ENCODE measurements at regions not wholly inside any gene's neighbourhood (a gene's known extent, or its start where the extent isn't known, plus 50 kb on each side); places are given as distances from the start of the nearest gene placed in this dataset.
A peak's percentile ranks its signal among the peaks of the same experiment; 100 is the strongest.
"Not testable (repeated sequence)": the region's sequence is repeated elsewhere in the genome, so short reads cannot be mapped to it uniquely, and the experiment has no call there.

DNA sequence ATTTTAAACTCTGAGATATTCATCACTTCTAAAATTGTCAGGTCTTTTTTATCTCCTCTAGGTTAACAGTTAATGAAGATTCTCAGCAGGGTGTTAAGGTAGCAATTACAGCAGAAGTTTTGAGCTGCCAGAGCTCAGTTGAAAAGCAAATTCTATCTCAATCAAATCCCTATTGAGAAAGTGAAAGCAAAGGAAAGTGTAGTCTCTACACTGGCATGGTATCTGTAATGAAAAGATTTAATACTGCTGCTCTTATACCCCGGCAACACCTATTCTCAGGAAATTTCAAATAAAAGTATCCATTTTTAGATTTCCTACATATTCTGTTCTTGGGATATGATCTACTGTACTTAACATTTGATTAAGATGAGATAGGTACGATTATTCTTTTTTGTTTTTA is 913.5 kb downstream of the MRPL39 start:
- no peak for DNase-seq

DNA sequence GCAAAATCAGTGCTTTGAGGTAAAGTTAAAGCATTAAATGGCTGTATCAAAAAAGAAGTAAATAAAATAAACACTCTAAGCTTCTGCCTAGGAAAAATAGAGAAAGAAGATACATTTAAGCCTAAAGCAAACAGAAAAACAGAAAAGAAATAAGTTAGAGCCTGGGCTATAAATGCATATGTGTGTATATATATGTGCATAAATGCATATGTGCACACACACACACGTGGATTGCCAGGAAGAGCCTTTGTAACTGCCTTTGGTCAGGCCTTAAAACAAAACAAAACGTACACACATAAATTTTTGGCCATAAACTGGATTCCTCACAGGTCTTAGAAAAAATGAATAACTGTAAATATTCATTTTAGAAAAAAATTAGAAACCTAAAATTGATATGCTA is 925.8 kb downstream of the MRPL39 start:
- no peak for DNase-seq

DNA sequence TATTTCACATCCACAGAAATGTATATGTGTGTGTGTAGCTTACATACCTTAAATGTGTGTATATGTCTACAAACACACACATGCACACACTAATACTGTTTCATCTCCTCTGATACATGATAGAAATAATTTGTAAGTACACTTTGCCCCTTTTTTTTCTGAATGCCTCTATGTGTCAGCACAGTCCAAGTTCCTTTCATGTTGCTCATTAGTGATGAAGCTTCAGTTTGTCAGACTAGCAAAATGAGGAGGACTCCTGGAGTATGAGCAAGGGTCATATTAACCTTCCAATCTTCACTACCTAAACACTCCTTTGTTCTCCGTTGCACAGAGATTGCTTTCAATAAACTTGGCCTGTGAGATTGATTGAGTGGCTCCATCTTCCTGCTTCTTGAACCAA is 935.4 kb downstream of the MRPL39 start:
- no peak for DNase-seq

DNA sequence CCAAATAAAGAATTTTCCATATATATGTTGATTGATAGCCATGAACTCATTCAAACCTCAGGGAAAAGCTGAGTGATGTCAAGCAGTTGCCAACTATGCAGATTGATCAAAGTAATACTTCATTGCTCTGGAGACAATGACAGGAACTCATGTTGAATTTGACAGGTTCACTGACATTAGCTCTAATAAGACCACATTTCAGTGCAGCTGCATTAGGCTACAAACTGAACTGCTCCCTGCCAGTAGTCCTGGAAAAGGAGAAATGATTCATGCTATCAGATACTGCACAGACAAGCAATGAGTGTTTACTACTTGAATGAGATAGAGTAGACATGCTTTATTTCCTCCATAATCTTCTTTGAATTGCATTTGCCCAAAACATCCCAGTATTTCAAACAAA is 948.4 kb downstream of the MRPL39 start:
- DNase-seq: no peak

DNA sequence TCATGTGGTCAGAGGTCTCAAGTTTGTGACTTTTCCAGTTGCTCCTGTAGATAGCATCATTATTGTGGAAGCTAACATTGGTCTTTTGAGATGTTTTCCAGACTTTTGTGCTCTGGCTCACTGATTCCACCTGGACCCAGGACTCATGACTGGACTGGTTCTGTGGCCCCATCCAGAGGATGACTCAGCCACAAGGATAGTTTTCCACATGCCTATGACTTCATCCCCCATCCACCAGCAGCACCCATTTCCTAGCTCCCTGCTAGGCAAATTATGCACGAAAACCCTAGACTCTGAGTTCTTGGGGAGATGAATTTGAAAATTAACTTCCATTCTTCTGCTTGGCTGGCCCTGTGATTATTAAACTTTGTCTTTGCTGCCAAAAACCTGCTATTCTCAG is 949.3 kb downstream of the MRPL39 start:
- DNase-seq: no peak

DNA sequence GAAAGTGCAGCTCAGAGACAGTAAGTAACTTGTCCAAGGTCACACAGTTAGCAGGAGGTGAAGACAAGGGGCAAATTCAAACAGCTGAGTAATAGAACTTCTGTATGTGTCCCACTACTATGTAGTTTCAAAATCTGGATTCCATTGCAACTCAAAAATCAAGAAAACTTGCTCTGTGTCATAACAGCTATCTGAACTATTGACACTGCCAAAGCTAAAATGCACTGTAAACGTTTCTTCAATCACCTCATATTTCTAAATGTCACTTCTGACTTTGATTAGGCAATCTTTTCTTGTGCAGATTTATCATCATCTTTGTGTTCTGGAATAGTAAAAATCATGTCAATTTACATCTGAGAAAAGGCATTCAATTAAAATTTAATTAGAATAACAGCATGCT is 957.6 kb downstream of the MRPL39 start:
- DNase-seq: no peak

DNA sequence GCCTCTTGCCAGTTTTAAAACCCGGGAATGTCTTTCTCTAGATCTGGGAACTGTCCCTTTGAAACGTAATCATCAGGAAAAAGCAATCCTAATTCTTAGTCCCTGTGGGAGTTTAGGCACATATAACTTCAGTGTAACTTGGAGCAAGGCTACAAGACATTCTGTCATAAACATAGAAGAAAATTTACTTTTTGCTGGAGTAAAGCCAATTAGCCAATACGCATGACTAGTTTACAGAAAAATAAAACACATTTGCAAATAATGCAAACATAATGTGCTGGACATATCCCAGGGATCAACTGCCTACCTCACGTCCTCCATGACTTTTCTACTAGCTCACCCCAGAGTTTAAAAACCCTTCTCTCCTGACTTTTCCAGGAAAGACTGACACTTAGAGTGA is 970.6 kb downstream of the MRPL39 start:
- no peak for DNase-seq

DNA sequence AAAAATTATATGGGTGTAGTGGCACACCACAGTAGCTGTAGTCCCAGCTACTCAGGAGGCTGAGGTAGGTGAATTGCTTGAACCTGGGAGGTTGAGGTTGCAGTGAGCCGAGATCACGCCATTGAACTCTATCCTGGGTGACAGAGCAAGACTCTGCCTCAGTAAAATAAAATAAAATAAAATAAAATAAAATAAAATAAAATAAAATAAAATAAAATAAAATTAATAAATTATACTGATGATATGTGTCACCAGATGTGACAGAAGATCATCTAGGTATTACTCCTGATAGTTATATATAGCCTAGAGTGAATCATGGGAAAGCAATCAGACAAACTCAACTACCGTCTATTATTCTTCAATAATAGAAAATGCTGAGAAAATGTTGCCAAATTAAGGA is 972.5 kb downstream of the MRPL39 start:
- no peak for DNase-seq

DNA sequence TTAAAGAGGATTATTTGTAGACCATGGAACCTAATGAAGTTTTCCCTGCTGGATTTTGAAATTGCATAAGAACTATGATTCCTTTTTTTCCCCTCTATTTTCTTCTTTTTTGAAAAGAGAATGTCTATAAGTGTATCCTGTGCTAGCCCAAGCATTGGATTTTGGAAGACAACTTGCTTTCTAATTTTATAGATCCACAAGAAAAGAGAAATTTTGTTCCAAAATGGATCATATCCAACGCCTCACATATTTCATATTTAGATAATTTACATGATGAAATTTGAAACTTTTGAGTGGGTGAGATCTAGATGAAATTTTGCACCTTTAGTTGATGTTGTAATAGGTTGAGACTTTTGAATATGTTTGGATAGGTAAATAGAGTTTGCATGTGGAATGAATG is 978.7 kb downstream of the MRPL39 start:
- no peak for DNase-seq

DNA sequence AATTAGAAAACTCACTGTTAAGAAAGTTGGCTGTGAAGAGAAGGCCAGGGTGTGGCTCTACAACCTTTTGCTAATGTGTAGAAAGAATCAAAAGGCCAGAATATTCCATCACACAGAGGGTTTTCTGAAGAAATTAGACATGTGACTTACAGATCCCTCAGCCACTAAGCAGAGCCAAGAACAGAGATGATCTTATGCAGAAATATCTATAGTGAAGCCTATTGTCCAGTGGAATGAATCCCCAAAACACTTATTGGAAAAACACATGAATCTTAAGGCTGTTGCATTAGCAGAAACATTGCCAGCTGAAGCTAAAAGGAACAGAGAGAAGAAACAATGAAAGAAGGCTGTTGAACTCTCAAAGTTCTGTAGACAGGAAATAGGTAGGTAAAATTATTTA is 979.2 kb downstream of the MRPL39 start:
- no peak for DNase-seq

DNA sequence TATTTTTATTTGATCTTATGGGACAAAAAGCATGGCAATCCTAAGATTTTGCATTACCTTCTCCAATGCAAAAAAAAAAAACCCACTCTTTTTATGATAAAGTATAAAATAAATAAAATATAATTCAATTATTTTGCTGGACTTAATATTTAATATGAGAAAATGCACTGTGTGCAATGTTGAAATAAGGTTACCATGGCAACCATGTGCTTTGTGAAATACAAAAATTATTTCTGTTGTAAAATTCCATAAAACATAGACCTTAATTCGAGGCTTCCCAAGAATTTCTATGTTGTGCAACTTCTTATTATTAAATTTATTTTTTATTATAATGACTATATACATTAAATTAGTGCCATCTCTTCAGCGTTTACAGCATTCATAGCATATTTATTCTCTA is 989.5 kb downstream of the MRPL39 start:
- no peak for DNase-seq

DNA sequence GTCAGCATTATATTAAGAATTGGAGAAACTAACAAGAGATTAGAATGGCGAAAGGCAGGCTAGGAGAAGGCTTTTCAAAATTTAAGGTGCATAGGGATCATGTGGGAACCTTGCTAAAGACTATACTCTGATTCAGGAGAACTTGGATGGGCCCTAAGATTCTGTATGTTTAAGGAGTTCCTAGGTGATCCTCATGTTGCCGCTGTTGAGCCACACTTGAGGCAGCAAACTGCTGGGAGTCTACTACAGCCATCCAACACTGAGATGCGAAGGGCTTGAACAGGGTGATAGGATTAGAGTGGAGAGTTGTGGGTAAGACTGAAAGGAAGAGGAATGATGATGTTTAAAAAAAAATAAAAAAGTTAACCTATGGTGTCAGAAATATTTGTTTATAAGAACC is 1013.2 kb downstream of the MRPL39 start:
- DNase-seq: no peak

DNA sequence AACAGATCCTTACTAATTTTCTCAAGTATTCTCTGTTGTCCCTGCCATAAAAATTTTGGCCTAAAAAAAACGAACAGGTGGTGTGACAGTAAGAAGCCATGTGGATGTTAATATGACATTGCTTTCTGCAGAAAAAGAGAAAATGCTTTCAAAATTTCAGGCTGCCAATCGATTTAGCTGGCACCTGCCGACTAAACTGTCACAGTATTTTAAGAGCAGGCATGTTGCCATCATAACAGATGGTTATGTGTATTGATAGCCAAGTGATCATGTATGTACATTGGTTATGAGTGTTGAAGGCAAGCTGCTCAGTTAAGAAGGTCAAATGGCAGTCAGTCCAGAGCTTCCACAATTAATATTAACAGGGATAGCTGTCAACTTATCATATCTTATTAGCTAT is 1017.0 kb downstream of the MRPL39 start:
- DNase-seq: peak; percentile 27

DNA sequence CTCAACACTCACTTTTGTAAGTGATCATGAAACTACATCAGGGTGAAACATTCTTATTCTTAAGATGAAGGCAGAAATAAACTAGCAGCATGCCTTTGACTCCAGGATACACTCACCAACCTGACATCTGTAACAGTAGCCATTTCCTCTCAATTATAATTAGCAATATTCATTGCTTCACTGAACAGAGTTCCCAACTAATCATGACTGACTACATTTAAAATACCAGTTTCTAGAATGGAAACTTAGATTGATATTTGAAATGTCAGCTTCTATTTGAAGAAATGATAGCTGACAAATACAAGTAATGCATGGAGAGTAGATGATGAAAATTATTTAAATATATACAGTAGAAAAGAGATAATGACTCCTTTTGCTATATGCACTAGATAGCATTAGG is 1023.8 kb downstream of the MRPL39 start:
- DNase-seq: no peak

DNA sequence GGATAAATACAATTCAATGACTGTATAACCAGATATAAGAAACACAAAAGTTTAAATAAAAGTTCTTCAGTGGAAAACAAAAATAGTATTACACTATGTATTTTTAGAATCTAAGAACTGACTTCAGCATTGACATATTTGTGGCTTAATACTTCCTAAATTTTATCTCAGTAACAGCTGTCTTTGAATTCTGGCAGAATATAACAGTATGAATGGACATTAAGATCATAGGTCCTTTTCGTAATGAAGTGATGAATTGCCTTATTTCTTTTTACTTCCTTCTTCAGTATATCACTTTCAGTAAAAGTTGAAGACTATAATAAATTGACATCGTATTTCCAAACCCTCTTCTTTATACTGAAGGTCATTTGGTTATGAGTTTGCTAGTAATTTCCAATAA is 1030.0 kb downstream of the MRPL39 start:
- DNase-seq: no peak

DNA sequence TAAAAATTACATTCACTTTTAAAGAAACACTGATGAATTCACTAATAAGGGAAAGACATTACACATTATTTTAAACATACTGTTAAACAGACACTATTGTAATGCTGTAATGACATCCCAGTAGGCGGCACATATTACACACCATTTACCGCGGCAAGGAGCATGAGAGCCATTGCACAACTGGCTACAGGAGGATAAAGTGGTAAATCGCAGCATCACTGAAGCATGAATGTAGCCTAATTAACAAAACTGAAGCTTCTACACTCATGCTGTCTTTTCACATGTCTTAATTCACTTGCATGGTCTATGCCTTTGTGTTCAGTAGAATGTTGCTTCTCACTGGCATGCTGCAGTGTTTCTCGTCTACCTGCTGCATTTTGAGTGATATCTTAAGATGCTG is 1046.0 kb downstream of the MRPL39 start:
- no peak for DNase-seq

DNA sequence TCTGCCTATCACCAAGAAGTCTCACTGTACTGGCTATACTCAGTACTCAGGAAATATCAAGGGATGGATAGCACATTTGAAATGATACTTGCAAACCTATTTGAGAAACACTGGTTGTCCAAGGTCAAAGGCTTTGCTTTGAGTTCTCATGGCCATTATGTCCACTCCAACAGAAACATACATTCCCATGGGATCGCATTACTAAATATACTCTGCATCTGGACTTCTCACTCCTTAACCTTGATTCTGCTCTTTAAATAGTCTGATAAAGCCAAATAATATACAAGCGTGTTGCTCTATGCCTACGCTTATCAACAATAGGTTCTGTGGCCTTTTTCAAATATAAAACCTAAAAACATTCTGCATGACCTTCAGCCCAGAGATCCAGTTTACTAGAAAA is 1054.8 kb downstream of the MRPL39 start:
- DNase-seq: no peak

DNA sequence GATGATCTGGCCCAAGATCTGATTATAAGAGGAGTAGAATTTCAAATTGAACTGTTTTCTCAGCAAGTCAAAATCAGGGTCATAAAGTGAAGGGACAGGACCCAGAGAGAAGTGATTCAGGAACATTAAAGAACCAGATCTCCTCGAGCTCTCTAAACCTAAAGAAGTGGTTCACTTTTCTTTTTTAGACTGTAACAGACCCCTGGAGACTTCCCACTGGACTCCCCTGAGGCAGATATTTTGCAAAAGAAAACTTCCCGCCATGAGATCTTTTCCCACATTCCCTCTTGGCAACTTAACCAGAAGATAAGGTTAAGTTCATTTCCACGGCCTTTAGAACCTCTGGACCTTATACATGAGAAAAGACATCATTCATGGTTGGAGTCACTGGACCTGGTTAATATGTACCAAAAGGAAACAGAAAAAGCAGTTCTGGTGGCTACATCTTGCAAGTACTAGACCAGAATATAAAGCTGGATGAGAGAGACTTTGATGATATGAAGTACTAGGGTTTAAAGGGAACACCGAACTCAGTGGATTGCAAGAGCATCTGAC is 1061.4 kb downstream of the MRPL39 start:
- DNase-seq: no peak

DNA sequence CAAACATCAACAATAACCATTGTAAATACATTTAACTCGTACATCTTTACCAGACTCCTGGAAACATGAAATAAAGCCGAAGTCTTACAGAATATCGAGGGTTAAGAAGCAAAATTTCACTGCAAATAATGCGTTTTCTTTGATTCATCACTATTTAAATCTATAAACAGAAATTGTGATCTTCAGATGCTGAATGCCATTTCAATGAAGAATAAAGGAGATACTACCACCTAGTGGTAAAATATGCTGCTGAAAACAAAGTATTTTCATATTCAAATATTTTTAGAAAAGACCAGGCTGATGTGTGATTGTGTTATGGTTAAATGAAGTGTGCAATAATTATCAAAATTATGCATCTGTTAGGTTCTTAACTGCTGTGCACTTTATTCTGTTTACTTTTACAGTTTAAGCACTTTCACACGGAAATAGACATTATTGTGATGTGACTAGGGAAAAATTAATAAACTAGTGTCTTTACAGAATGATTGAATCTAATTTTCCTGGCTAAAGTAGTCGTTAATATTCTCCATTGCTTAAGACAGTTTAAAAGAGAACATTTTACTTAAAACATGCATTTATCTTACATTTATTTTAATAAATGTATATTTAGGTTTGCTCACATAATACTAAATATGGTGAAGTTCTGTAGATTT is 1093.1 kb downstream of the MRPL39 start:
- peak; percentile 31 for DNase-seq

DNA sequence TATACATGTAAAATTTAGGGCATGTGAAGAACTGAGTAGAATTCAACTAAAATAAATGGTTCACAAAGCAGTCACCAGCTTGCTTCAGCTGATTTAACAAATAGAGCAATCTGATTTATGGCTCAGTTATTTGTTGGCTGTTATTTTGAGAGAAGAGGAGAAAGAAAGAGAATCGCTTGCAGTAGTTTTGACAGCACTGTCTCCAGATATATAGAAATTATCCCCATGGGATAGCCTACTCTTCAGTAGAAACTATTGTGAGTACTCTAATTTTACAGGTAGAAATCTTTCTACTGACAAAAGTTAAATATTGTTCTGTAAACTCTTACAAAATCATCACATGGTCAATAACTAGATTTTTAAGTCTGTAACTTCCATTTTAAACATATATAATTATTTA is 1098.2 kb downstream of the MRPL39 start:
- no peak for DNase-seq

DNA sequence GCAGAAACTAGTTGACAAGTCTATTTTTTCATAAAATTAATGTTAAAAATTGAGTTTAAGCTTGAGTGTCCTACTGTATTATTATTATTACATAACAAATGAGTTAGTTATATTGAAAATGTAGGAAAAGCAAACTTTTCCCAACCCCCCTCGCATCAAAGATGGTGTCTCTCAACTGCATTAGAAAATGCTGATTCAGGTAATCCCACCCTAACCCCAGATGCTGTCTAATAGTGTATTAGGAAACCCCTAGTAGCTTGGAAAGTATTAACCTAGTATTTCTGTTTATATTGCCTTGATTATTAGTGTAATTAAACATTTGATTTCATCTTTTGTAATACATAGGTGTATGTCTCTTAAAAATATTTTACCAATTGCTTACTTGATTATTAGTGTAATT is 1120.3 kb downstream of the MRPL39 start:
- no peak for DNase-seq

DNA sequence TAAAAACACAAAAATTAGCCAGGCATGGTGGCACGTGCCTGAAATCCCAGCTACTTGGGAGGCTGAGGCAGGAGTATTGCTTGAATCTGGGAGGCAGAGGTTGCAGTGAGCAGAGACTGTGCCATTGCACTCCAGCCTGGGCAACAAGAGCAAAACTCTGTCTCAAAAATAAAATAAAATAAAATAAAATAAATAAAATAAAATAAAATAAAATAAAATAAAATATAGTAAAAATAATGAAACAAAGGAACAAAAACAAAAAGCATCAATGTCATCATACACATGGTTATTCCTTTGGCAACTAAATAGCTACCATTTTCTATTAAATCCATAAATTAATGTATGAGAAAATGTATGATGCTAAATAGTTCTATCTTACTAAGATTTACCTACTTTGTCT is 1123.9 kb downstream of the MRPL39 start:
- not testable (repeated sequence) for DNase-seq

DNA sequence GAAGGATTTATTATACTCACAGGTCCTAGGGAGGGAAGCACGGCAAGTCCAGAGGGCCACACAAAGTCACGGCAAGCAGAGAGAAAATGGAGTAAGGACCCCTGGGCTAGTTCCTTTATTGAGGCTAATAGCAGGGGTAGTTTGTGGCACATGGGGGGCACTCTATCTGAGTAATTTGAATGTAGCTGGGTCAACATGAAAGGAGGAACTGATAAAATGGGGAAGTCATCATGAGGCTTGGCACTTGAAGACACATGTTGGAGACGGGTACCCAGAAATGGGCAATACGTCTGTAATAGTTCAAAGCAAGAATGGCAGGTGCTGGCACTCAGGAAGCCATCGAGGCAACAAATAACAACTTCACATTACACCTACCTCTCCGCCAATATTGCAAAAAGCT is 1136.4 kb downstream of the MRPL39 start:
- DNase-seq: no peak

DNA sequence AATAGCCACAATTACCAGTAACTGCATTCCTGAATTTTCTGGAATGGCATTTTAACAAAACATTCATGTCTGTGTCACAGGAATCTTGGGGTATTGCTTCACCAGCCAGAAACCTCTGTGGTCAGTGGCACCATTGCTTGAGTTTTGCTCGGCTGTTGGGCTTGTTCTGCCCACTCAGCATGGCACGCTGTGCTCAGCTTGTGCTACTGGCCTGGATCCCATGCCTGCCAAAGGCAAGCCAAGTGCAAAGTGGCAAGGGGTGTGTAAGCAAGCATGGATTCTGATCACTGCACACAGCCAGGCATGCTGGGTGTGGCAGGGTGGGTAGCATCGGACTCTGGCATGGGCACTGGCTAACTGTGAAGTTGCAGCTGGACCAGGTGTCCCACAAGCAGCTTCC is 1150.9 kb downstream of the MRPL39 start:
- no peak for DNase-seq

DNA sequence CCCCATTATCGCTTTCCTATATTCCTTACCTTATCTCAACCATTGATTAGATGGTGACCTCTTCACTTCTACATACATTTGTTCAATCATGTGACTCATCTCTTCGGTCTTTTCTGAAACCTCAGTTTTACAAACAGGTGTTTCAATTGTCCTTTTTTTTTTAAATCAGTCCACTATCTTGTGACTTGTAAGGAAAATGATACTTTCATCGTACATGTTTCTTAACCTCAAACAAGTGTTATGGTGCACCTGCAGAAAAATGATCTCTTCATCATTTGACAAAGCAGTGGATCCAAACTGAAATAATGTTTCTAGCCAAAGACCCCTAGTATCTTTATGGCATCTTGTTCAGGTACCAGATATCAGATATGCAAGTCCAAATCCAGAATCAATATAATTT is 1157.2 kb downstream of the MRPL39 start:
- no peak for DNase-seq

DNA sequence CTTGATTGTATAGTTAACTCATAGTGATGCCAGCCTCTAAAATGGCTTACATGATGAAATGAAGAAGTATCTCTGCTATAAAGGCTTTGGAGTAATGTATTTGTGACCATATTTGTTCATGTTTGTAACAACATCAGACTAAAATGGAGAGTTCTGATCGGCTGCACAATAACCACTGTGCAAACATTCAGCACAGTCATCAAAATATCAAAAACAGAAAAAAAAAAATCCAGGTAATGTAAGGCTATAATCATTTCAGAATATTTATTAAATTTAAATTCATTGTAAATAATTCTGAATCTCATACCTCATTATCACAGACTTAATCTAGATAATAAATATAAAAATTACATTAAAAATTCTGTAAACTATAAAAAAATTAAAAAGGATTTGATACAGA is 1161.8 kb downstream of the MRPL39 start:
- DNase-seq: no peak
